ENCODE measurements at regions not wholly inside any gene's neighbourhood (a gene's known extent, or its start where the extent isn't known, plus 50 kb on each side); places are given as distances from the start of the nearest gene placed in this dataset.

DNA sequence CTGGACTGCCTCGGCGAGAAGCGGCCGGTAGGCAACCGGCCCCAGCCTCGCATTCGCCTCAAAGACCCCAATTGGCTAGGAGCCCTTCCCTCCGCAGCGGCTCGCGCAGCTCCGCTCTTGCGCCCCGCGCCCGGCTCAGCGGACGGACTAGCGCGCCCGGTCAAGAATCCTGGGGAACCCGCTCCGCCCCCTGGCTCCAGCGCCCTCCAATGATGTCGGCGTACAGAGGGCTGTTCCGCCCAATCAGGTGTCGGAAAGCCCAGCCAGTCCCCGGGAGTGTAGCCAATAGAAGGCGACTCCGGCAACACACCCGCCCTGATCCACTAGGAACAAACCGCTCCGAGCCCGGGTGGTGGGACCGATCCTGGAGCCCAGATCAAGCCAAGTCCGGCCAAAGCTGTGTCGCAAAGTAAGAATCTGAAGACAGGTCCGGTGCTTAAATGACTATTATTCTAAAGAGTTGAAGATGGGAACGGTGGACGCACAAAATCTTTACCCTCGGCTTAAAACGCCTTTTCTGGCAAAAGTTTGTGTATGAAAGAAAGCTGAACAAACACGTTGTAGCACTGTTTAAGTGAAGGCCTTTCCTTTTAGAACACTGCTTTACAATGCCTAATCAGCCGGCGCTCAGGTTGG lies 132.2 kb downstream of the OGFRL1 start:
- no peak for DNase-seq (ENCODE audit: low read depth)
- TF ChIP-seq, protein P1, sequence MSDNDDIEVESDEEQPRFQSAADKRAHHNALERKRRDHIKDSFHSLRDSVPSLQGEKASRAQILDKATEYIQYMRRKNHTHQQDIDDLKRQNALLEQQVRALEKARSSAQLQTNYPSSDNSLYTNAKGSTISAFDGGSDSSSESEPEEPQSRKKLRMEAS (IDR thresholded peaks at IDR 0.05; ENCODE audit: low read depth, low read length): no peak
- no peak for TF ChIP-seq CTCF (IDR thresholded peaks at IDR 0.05; ENCODE audit: low read depth, low read length)
- no peak for TF ChIP-seq POLR2A (IDR thresholded peaks at IDR 0.05; ENCODE audit: extremely low read depth, insufficient read length)
- TF ChIP-seq MYC (IDR thresholded peaks at IDR 0.05; ENCODE audit: low read depth, low read length): no peak
- no peak overlapping the region for H3K4me3 ChIP-seq (ENCODE audit: low read depth, low read length)

DNA sequence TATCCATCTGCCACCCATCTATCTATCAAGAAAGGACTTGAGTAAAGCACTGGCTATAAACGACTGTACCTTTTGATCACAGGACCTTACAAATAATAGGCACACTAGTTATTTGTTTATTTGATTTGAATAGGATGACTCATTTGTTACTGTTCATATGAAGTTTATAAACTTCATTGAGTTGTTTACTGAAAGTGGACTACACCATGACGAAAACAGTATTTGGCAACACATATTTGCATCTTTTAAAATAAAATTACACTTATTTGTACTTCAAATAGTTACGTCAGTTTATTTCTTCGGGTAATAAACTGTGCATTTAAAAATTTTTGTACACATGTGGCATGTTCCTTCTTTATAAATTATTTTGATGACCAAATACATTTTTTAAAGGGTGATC lies 133.0 kb downstream of the OGFRL1 start:
- DNase-seq (ENCODE audit: low read depth): no peak
- TF ChIP-seq CTCF (IDR thresholded peaks at IDR 0.05; ENCODE audit: low read depth, low read length): no peak
- TF ChIP-seq, protein P1 (IDR thresholded peaks at IDR 0.05; ENCODE audit: low read depth, low read length): no peak
- no peak for TF ChIP-seq MYC (IDR thresholded peaks at IDR 0.05; ENCODE audit: low read depth, low read length)
- TF ChIP-seq POLR2A (IDR thresholded peaks at IDR 0.05; ENCODE audit: extremely low read depth, insufficient read length): no peak
- no peak overlapping the region for H3K4me3 ChIP-seq (ENCODE audit: low read depth, low read length)

- no peak overlapping the region for H3K4me3 ChIP-seq (ENCODE audit: low read depth, low read length)
- TF ChIP-seq MYC (IDR thresholded peaks at IDR 0.05; ENCODE audit: low read depth, low read length): no peak
- TF ChIP-seq CTCF (IDR thresholded peaks at IDR 0.05; ENCODE audit: low read depth, low read length): no peak
- TF ChIP-seq, protein P1 (IDR thresholded peaks at IDR 0.05; ENCODE audit: low read depth, low read length): no peak
- TF ChIP-seq POLR2A (IDR thresholded peaks at IDR 0.05; ENCODE audit: extremely low read depth, insufficient read length): no peak
- no peak for DNase-seq (ENCODE audit: low read depth)
Observed at GRCh38 chr6:71430018-71430417, 141.4 kb downstream of the OGFRL1 start.

- DNase-seq (ENCODE audit: low read depth): no peak
- no peak overlapping the region for H3K4me3 ChIP-seq (ENCODE audit: low read depth, low read length)
- no peak for TF ChIP-seq MYC (IDR thresholded peaks at IDR 0.05; ENCODE audit: low read depth, low read length)
- no peak for TF ChIP-seq CTCF (IDR thresholded peaks at IDR 0.05; ENCODE audit: low read depth, low read length)
- TF ChIP-seq POLR2A (IDR thresholded peaks at IDR 0.05; ENCODE audit: extremely low read depth, insufficient read length): no peak
Observed at GRCh38 chr6:71433441-71433840, 144.8 kb downstream of the OGFRL1 start.

DNA sequence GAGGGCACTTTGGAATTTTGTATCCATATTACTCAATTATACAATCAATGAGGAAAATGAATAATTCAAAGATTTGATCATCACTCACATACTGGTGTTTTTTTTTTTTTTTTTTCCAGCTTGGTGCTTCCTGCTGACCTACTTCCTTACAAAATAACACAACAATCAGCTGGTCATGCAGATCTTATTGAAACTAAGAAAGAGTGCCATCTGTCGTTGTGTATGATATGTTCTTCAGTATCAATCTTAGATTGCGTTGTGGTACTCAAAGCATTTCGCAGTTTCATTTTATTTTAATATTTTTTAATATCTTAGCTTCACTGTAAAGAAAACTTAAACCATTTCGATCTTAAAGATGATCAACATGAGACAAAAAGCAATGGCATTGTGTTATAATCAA lies 155.6 kb downstream of the OGFRL1 start:
- TF ChIP-seq, protein P1 (IDR thresholded peaks at IDR 0.05; ENCODE audit: low read depth, low read length): no peak
- no peak for TF ChIP-seq POLR2A (IDR thresholded peaks at IDR 0.05; ENCODE audit: extremely low read depth, insufficient read length)
- TF ChIP-seq MYC (IDR thresholded peaks at IDR 0.05; ENCODE audit: low read depth, low read length): no peak
- TF ChIP-seq CTCF (IDR thresholded peaks at IDR 0.05; ENCODE audit: low read depth, low read length): no peak
- DNase-seq (ENCODE audit: low read depth): no peak
- H3K4me3 ChIP-seq (ENCODE audit: low read depth, low read length): no peak overlapping the region

- H3K4me3 ChIP-seq (ENCODE audit: low read depth, low read length): no peak overlapping the region
- TF ChIP-seq CTCF (IDR thresholded peaks at IDR 0.05; ENCODE audit: low read depth, low read length) (no peak), POLR2A (IDR thresholded peaks at IDR 0.05; ENCODE audit: extremely low read depth, insufficient read length) (no peak), MYC (IDR thresholded peaks at IDR 0.05; ENCODE audit: low read depth, low read length) (no peak)
- TF ChIP-seq, protein P1 (IDR thresholded peaks at IDR 0.05; ENCODE audit: low read depth, low read length): no peak
- DNase-seq (ENCODE audit: low read depth): no peak
Observed at GRCh38 chr6:71446057-71446456, 157.4 kb downstream of the OGFRL1 start.
